GM23338 (cell line): ENCODE measurements at regions not wholly inside any gene's neighbourhood (a gene's known extent, or its start where the extent isn't known, plus 50 kb on each side); places are given as distances from the start of the nearest gene placed in this dataset.

Source experiments
- ATAC-seq: fragments of 200-7000 bp; cut with Tn5 transposase; 3 replicates; pipeline ENCODE4 v1.9.1; 2020
- DNase-seq: peaks from one replicate; pipeline ENCODE4 v3.0.0-alpha.2; 2015; ENCODE audit warnings: low spot score
- H2AFZ ChIP-seq: fragments of 200-600 bp; sonication (generic); 2 replicates; pipeline ENCODE4 v1.8.0; 2016; ENCODE audit warnings: antibody characterized with exemption, mild to moderate bottlenecking, moderate library complexity
- H3F3A ChIP-seq: fragments of 200-600 bp; sonication (generic); replicated peaks from 2 replicates; pipeline ENCODE4 v1.8.0; 2017; ENCODE audit warnings: antibody characterized with exemption, mixed run types, low read depth
- H3K27ac ChIP-seq: fragments of 200-600 bp; sonication (generic); 2 replicates; pipeline ENCODE4 v1.6.1; 2016; ENCODE audit warnings: low read depth
- H3K27me3 ChIP-seq: fragments of 200-600 bp; sonication (generic); 2 replicates; pipeline ENCODE4 v1.8.0; 2016; ENCODE audit warnings: mild to moderate bottlenecking, mixed run types, moderate library complexity; ENCODE audit not compliant: insufficient read depth
- H3K36me3 ChIP-seq: fragments of 200-600 bp; sonication (generic); 2 replicates; pipeline ENCODE4 v1.8.0; 2016; ENCODE audit warnings: mild to moderate bottlenecking; ENCODE audit not compliant: insufficient read depth
- H3K4me1 ChIP-seq: fragments of 200-600 bp; sonication (generic); 2 replicates; pipeline ENCODE4 v1.8.0; 2016; ENCODE audit warnings: mild to moderate bottlenecking, moderate library complexity; ENCODE audit not compliant: insufficient read depth
- H3K4me2 ChIP-seq: fragments of 200-600 bp; sonication (generic); 2 replicates; pipeline ENCODE4 v1.7.1; 2017; ENCODE audit warnings: mixed run types
- H3K4me3 ChIP-seq: fragments of 200-600 bp; sonication (generic); 2 replicates; pipeline ENCODE4 v1.6.1; 2016; ENCODE audit warnings: mixed run types
- H3K79me2 ChIP-seq: fragments of 200-600 bp; sonication (generic); replicated peaks from 2 replicates; pipeline ENCODE4 v1.8.0; 2017; ENCODE audit warnings: mild to moderate bottlenecking; ENCODE audit not compliant: insufficient read depth
- H3K9me2 ChIP-seq: fragments of 200-600 bp; sonication (generic); 2 replicates; pipeline ENCODE4 v1.8.0; 2017; ENCODE audit not compliant: insufficient read depth
- H4K20me1 ChIP-seq: fragments of 200-600 bp; sonication (generic); replicated peaks from 2 replicates; pipeline ENCODE4 v1.8.0; 2017; ENCODE audit warnings: mild to moderate bottlenecking; ENCODE audit not compliant: insufficient read depth
- H3K27ac Mint-ChIP-seq: 2 replicates; pipeline ENCODE4 v1.8.0; 2020; ENCODE audit warnings: inconsistent platforms, mild to moderate bottlenecking, moderate library complexity, mixed read lengths
- H3K27me3 Mint-ChIP-seq: 3 replicates; pipeline ENCODE4 v1.8.0; 2022; ENCODE audit warnings: low read depth, mild to moderate bottlenecking, moderate library complexity, mixed read lengths, inconsistent platforms; ENCODE audit not compliant: insufficient read depth, poor library complexity
- H3K36me3 Mint-ChIP-seq: 3 replicates; pipeline ENCODE4 v1.8.0; 2021; ENCODE audit warnings: low read depth, mild to moderate bottlenecking, inconsistent platforms, moderate library complexity, mixed read lengths
- H3K4me1 Mint-ChIP-seq: 3 replicates; pipeline ENCODE4 v1.8.0; 2020; ENCODE audit warnings: mild to moderate bottlenecking, inconsistent platforms, mixed read lengths
- H3K4me3 Mint-ChIP-seq: 3 replicates; pipeline ENCODE4 v1.8.0; 2021; ENCODE audit warnings: moderate library complexity, mild to moderate bottlenecking, inconsistent platforms, mixed read lengths
- H3K9me3 Mint-ChIP-seq: 3 replicates; pipeline ENCODE4 v1.8.0; 2020; ENCODE audit warnings: moderate library complexity, mild to moderate bottlenecking, inconsistent platforms, mixed read lengths
- CREB1 ChIP-seq: fragments of 250-450 bp; sonication (Bioruptor Pico); IDR thresholded peaks from 2 replicates; pipeline ENCODE4 v1.5.0; 2020; ENCODE audit warnings: low read depth, mild to moderate bottlenecking, moderate library complexity
- CTCF ChIP-seq, 2 experiments: fragments of 200-600 bp in 1 of 2; sonication (generic) in 1 of 2; conservative IDR thresholded peaks; 2 replicates each; pipeline versions ENCODE4 v1.5.1 to v1.6.1; 2016 to 2017; ENCODE audit warnings: antibody characterized with exemption in 2 of 2, low read depth in 2 of 2, mild to moderate bottlenecking in 2 of 2, moderate library complexity in 1 of 2
- ETS1 ChIP-seq: IDR thresholded peaks from 2 replicates; pipeline ENCODE4 v1.6.1; 2016; ENCODE audit warnings: antibody characterized with exemption
- EZH2 ChIP-seq: fragments of 200-600 bp; sonication (generic); IDR thresholded peaks from one replicate; pipeline ENCODE4 v1.8.0; 2017; ENCODE audit warnings: antibody characterized with exemption, mild to moderate bottlenecking, low read depth; ENCODE audit not compliant: unreplicated experiment
- NANOG ChIP-seq: IDR thresholded peaks from 2 replicates; pipeline ENCODE4 v1.6.1; 2016; ENCODE audit warnings: antibody characterized with exemption, borderline replicate concordance
- POLR2AphosphoS5 ChIP-seq: IDR thresholded peaks from 2 replicates; pipeline ENCODE4 v1.6.1; 2016; ENCODE audit warnings: antibody characterized with exemption, low read depth
- STAT1 ChIP-seq: IDR thresholded peaks from one replicate; pipeline ENCODE4 v1.6.1; 2016; ENCODE audit warnings: antibody characterized with exemption; ENCODE audit not compliant: unreplicated experiment

GRCh38 chr2:118470297-118470696, 377.2 kb downstream of the EN1 start (continued):
- no peak for TF ChIP-seq CTCF (conservative IDR thresholded peaks at IDR 0.05; ENCODE audit: low read depth in 2 of 2)
- no peak for TF ChIP-seq CREB1 (CRISPR knock-in tag)
- no peak for TF ChIP-seq POLR2AphosphoS5
- no peak for TF ChIP-seq EZH2
- TF ChIP-seq ETS1 = no peak
- TF ChIP-seq NANOG = no peak

GRCh38 chr2:118469103-118469502, 378.3 kb downstream of the EN1 start:
- Histone ChIP-seq H3F3A (no peaks in the 10 kb centered on the region), H3K4me2 (no peak overlapping the region), H3K79me2 (no peaks in the 10 kb centered on the region), H3K4me1 (peaks cover 7% of the 10 kb centered on the region), H3K9me2 (no peaks in the 10 kb centered on the region), H2AFZ (peak overlapping the region; percentile 80), H3K4me3 (no peak overlapping the region), H3K36me3 (no peaks in the 10 kb centered on the region), H4K20me1 (no peaks in the 10 kb centered on the region), H3K27me3 (no peaks in the 10 kb centered on the region), H3K27ac (no peak overlapping the region)
- H3K27ac Mint-ChIP-seq = no peak overlapping the region
- H3K4me1 Mint-ChIP-seq = peaks cover 10% of the 10 kb centered on the region
- DNase-seq (no peak), ATAC-seq (peak; percentile 53)
- H3K27me3 Mint-ChIP-seq = no peaks in the 10 kb centered on the region
- H3K9me3 Mint-ChIP-seq = no peaks in the 10 kb centered on the region
- no peak overlapping the region for H3K4me3 Mint-ChIP-seq
- TF ChIP-seq EZH2 = no peak
- TF ChIP-seq ETS1 = no peak
- no peak for TF ChIP-seq CREB1 (CRISPR knock-in tag)
- H3K36me3 Mint-ChIP-seq = no peaks in the 10 kb centered on the region

GRCh38 chr2:118464546-118465265, 376.4 kb downstream of the INSIG2 start:
- no peaks in the 10 kb centered on the region for H3K4me1 ChIP-seq
- no peaks in the 10 kb centered on the region for H3K79me2 ChIP-seq
- no peaks in the 10 kb centered on the region for H3F3A ChIP-seq
- no peak overlapping the region for H3K4me2 ChIP-seq
- H3K27ac ChIP-seq = no peak overlapping the region
- no peak for DNase-seq
- H3K36me3 Mint-ChIP-seq = no peaks in the 10 kb centered on the region
- no peak for TF ChIP-seq STAT1
- no peaks in the 10 kb centered on the region for H3K36me3 ChIP-seq
- H3K27me3 ChIP-seq = no peaks in the 10 kb centered on the region
- ATAC-seq = no peak
- H3K27ac Mint-ChIP-seq = no peak overlapping the region
- H4K20me1 ChIP-seq = no peaks in the 10 kb centered on the region
- no peak overlapping the region for H3K4me3 Mint-ChIP-seq
- peak overlapping the region; percentile 86; the same call in 1 of the 2 replicates for H2AFZ ChIP-seq
- no peak overlapping the region for H3K4me3 ChIP-seq
- no peaks in the 10 kb centered on the region for H3K4me1 Mint-ChIP-seq
- H3K9me3 Mint-ChIP-seq = no peaks in the 10 kb centered on the region
- no peaks in the 10 kb centered on the region for H3K9me2 ChIP-seq
- no peaks in the 10 kb centered on the region for H3K27me3 Mint-ChIP-seq
